Right lung (tissue), 2 donors: ENCODE measurements at regions not wholly inside any gene's neighbourhood (a gene's known extent, or its start where the extent isn't known, plus 50 kb on each side); places are given as distances from the start of the nearest gene placed in this dataset.
"Not testable (repeated sequence)": the region's sequence is repeated elsewhere in the genome, so short reads cannot be mapped to it uniquely, and the experiment has no call there.

Experiments used
- DNase-seq, 2 donors: peaks; one replicate each; pipeline ENCODE4 v3.0.0-alpha.2; 2013

- no peak for DNase-seq
Measured at GRCh38 chr2:117199511-117199910, 615.0 kb upstream of the DDX18 start.

GRCh38 chr2:117212562-117212961, 601.9 kb upstream of the DDX18 start:
- DNase-seq: no peak

- no peak for DNase-seq
Measured at GRCh38 chr2:117217145-117217544, 597.3 kb upstream of the DDX18 start.

DNA sequence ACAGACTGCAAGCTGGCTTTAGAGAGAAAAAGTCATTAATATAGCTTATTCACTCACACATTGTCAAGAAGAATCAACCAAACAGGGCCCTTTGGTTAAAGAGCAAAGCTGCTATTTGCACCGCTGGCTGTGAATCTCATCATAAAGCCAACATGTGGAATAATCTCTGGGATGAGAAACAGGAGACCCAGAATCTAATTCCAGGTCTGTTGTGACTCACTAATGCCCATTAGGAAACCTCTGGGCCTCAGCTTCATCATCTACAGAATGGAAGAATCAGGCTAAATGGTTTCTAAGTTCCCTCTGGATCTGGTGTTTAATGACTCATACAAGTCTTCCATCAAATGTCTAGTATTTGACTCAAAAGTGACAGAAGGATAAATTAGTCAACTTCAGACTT, 591.7 kb upstream of the DDX18 start:
- no peak for DNase-seq

GRCh38 chr2:117232305-117232704, 582.2 kb upstream of the DDX18 start:
- DNase-seq: no peak

DNA sequence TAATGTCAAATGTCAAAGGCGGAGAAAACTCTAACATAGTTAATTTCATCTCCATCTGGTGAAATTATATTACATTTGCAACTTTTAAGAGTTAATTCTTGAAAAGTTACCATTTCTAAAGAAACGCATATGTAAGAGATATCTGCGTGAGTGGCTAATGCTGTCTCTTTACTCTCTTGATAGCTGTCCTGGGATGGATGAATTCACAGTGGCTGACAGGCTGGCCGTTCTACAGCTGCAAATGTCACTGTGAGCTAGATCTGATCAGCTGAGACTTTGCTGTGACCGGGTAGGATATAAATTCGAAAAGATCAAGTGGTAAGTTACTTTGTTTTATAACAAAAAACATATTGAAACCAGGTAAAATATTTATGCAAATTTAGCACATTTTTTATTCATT, 557.1 kb upstream of the DDX18 start:
- no peak for DNase-seq

GRCh38 chr2:117269574-117269973, 544.9 kb upstream of the DDX18 start:
- DNase-seq: no peak

DNA sequence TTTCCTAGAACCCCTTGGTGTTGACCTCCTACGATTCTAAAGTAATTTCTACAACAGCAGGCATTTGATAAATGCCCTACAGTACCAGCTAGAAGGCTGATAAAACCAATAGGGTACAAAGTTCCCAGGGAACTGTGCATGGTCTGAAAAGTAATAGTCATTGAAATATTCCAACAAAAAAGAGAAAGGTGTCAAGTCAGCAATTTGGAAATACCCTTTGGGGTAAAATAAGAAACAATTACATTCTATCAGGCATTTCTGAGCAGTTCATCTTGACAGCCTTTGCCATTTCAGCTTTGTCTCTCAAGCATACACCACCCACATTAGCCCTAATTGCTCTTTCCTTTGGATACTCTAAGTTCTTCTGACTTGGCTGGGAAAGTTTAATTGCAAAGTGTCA, 542.9 kb upstream of the DDX18 start:
- no peak for DNase-seq

DNA sequence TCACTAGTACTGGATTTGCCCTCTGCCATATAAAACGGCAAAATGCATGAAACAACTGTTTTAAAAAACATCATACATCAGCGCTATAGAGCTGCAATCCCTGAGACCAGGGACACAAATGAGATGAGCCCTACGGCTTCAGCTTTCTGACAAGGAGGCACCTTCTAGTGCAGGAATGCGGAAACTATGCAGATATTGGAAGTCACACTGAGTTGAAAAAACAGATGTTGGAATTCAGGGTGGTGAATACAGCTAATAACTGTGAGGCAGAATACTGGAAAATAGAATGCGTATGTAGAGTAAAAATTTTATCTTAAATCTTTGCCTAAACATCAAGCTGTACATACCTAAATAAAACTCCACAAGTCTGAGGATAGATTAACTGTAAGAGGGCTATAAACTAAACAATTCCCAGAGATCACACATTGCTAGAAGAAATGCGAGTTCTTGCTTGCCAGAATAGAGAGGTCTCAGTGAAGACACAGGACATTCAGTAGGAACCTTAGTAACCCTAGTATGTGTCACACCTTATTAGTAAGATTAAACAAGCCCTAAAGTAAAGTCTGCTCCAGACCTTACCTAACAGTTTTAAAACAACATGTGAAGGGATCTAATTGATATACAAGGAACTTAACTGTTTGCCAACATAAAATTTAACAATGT, 541.4 kb upstream of the DDX18 start:
- DNase-seq: no peak

DNA sequence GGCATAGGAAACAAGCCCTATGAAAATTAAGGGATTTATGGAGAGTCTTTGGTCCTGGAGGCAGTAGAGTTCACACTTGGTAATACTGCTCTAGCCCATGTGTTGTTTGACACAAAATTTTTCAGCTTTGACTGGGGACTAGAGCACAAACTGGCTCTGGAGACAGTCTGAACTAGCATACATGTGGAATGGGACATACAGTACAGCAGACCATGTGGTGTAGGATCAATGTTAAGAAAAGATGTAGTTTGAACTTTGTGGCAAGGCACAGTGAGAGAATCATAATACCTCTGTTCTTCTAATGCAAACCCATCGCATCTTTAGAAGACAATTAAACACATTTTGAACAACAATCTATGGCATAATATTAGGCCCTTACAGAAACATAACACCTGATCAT, 521.5 kb upstream of the DDX18 start:
- DNase-seq: no peak

DNA sequence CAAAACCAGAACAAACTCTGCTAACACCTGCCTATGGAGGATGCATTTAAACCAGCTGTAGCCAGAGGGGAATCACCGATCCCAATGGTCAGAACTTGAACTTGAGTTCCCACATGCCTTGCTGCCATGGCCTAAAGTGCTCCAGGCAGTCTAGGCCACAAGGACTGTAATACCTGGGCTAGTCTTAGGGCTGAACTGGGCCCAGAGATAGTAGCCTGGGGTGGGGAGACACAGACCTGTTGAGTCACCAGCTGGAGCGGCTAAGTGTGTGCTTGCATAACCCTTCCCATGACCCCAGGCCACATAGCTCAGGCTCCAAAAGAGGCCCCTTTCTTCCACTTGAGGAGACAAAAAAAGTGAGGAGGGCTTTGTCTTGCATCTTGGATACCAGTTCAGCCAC, 515.0 kb upstream of the DDX18 start:
- no peak for DNase-seq

- no peak for DNase-seq
Measured at GRCh38 chr2:117308861-117309770, 505.4 kb upstream of the DDX18 start.

DNA sequence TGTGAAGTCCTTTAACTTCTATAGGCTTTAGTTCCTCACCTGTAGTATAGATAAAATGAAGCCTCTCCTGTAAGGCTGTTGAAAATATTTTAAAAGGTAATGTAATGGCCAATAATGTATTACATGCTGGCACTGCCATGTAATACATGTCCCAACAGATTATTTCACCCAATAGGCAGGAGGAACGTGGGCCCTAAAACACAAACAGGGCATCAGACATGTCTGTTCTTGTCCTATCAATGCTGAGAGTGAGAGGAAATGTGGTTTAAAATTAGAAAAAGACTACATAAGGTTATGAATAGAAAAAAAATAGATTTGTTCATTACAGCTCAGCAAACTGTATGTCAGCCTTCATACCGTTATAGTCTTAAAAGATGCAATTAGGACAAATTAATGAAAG, 492.7 kb upstream of the DDX18 start:
- DNase-seq: no peak

DNA sequence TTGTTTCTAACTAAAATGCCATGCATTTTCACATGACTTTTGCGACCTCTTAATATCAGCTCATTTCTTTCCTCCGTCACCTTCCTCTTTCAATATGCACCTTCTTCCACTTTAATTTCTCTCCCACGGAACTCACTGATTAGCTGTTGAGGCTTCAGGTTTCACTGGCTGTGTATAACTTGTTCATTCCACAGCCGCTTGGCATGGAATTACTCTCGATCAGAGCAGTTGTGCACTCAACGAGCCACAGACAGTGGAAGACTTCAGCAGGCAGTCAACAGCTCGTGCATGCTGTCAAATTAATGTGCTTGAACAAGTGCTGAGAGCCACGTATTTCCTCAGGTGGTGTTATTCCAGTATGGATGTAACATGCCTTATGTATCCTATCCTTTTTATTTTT, 491.2 kb upstream of the DDX18 start:
- DNase-seq: no peak

- no peak for DNase-seq
Measured at GRCh38 chr2:117330641-117331040, 483.9 kb upstream of the DDX18 start.

DNA sequence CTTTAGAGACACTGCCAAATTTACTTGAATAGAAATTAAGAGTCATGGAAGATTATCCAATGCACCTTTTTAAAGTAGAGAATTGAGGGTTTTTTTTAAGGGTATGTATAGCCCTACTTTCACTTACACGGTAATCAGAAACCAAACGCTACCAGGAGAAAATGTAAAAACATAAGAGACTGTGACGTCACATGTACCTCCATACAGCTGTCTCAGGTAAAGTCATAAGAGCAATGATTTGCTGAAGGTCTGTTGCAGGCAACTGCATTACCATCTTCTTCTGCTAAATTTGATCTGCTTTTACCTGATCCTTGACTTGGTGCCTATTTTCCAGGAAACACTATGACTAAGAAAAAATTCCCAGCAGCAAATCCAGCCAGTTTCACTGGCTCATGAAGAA, 478.5 kb upstream of the DDX18 start:
- DNase-seq: no peak

DNA sequence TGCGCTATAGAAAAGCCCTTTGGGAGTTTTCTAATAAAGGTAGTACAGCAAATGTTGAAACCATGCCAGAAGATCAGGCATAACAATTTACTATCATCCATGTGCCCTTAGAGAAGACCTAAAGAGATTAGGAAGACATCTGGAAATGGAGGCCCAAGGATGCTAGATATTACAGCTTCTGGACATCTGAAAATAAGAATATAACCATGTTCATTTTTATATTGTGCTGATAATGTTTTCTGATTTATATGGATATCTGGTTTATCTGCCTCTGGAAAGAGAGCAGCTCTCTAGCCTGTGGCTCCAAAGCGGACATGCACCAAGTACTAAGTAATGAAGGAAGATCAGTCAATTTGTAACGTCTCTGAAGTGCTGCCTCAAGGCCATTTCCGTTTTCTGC, 478.0 kb upstream of the DDX18 start:
- no peak for DNase-seq

- DNase-seq: not testable (repeated sequence)
Measured at GRCh38 chr2:117337981-117338380, 476.5 kb upstream of the DDX18 start.

GRCh38 chr2:117339980-117340379, 474.5 kb upstream of the DDX18 start:
- no peak for DNase-seq

DNA sequence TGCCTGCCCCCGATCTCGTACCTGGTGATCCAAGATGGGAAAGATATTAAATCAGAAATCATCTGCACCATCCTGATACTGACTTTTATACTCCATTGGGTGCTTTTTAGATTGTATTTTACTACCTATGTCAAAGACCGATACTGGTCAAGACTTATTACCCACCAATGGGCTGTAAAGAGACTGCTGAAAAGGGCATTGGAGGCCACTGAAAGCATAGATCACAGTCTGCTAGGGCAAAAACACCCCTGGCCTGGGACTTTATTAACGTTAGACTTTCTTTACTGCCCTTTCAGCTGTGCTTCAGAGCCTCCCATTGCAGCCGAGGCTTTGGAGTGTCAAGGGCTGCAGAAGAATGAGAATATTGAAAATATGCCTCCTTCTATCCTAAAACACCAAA, 472.8 kb upstream of the DDX18 start:
- no peak for DNase-seq

DNA sequence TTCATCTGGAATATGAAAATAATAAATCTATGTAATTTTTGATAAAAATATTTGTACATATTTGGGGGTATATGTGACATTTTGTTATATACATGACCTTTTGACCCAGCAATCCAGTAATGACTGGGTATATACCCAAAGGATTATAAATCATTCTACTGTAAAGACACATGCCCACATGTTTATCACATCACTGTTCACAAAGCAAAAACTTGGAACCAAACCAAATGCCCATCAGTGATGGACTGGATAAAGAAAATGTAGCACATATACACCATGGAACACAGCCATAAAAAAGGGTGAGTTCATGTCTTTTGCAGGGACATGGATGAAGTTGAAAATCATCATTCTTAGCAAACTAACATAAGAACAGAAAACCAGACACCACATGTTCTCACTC, 472.1 kb upstream of the DDX18 start:
- no peak for DNase-seq

DNA sequence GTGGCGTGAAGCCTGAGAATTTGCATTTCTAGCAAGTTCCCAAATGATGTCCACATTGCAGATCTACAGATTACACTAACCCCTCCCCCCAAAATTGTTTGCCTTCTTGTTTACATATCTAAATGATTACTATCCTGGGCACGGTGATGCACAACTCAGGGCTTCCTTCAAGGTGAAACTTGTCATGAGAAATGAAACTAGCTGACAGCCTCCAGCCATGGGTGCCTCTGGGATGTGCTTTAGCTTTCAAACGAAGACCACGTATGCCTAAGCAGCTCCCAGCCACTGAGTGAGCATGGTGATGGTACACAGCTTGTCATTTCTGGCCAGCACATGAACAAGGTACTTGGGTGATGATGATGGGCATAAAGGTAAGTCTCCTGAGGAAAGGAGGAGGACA, 464.8 kb upstream of the DDX18 start:
- no peak for DNase-seq

DNA sequence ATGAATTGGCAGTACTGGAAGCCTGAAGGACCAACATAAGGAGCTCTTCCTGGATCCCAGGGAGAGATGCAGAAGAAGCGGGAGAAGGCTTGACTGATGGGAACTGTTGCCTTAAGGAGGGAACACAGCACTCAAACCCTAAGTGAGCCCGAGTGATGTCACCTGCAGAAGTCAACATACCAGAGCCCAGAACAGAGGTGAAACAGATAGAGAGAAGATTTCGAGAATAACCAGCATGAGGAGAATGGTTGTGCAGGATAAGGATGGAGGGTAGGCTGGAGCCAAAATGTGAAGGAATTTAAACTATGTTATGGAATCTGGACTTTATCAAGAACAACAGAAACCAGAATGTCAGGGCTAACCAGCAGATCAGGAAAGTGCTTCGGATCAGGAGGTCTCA, 463.1 kb upstream of the DDX18 start:
- no peak for DNase-seq
